ENCODE measurements at regions not wholly inside any gene's neighbourhood (a gene's known extent, or its start where the extent isn't known, plus 50 kb on each side); places are given as distances from the start of the nearest gene placed in this dataset.

DNA sequence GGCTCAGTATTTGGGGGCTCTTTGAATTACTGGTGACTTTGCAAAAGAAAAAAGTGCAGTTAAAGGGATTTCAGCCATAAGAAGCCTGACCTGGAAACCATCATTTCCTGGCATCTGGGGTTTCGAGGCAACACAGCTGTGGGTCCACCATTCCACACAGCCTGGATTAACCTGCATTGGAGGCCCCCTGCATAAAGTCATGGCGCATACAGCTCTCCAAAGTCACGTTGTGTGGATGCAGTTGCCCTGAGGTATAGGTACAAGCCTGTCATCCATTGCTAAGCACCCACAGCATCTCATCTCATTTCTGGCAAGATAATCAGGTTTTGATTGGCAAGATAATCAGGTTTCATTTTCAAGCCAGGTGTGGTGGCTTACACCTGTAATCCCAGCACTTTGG, 54.5 kb upstream of the TAGAP start:
- DNase-seq, result no peak

GRCh38 chr6:159098636-159099106, 53.9 kb upstream of the TAGAP start:
- peak; percentile 35 to 67 (median 60) for DNase-seq

- no peak for DNase-seq
These were observed 52.5 kb upstream of the TAGAP start for GRCh38 chr6:159097256-159097655.

GRCh38 chr6:159095616-159096015, 50.8 kb upstream of the TAGAP start:
- no peak for DNase-seq

DNA sequence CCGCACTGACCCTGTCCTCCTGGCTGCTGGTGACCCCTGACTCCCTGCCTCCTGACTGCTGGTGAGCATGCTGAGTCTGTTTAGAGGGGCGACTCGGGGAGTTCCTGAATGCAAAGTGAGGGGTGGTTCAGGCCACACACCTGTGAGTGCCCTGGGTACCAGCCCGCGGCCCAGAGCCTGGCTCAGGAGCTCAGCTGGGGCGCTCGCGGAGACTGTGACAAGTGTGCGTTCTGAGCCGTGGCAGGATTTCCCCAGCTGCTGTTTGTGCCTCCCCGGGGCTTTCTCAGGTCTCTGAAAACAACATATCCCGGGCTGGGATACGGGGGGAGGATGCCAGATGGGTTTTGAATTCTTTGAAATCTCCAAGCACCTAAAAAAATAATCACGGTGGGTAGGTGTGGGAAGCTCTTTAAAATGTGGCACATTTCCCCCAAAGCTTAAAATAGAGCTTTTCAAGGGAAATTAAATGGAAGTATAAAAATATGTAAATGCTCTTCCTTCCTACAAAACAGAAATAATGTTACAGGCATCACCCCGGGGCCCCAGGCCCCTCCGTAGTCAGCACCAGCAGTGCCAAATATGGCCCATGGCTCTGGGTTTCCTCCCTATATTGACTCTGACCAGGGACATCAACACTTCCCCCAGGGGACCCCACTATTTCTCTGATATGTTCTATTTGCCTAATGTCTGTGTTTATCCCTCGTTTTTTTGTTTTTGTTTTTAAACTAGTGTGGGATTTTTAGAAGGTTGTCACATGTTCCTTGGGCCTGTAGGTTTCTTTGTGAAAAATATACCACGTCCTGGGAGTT, 49.9 kb upstream of the TAGAP start:
- peak in 3 of 5 donors; percentile 36 to 48 (median 46) for DNase-seq

All from T-helper 1 cell (primary cell).